SK-N-SH (cell line): ENCODE measurements at regions not wholly inside any gene's neighbourhood (a gene's known extent, or its start where the extent isn't known, plus 50 kb on each side); places are given as distances from the start of the nearest gene placed in this dataset.

Experiments
- CTCF ChIP-seq: fragments of 200-600 bp; sonication (generic); IDR thresholded peaks from 2 replicates; pipeline ENCODE4 v1.6.1; 2017; ENCODE audit warnings: antibody characterized with exemption, mild to moderate bottlenecking, moderate library complexity
- MAX ChIP-seq: IDR thresholded peaks from 2 replicates; pipeline ENCODE4 v1.4.0; 2012; ENCODE audit warnings: low read depth
- RFX5 ChIP-seq: IDR thresholded peaks from 2 replicates; pipeline ENCODE4 v1.6.1; 2012; ENCODE audit warnings: mild to moderate bottlenecking, improper control_type of control experiment, low read length
- TCF12 ChIP-seq: IDR thresholded peaks from 2 replicates; pipeline ENCODE4 v1.4.0; 2012

GRCh38 chr19:29062475-29063435, 150.2 kb downstream of the UQCRFS1 start:
- TF ChIP-seq CTCF (no peak), MAX (no peak), TCF12 (no peak), RFX5 (no peak)
